Hindlimb muscle (tissue), 1 donor: ENCODE measurements at regions not wholly inside any gene's neighbourhood (a gene's known extent, or its start where the extent isn't known, plus 50 kb on each side); places are given as distances from the start of the nearest gene placed in this dataset.
"Not testable (repeated sequence)": the region's sequence is repeated elsewhere in the genome, so short reads cannot be mapped to it uniquely, and the experiment has no call there.

Experiments
- DNase-seq: peaks from one replicate; pipeline ENCODE4 v3.0.0-alpha.2; 2013

DNA sequence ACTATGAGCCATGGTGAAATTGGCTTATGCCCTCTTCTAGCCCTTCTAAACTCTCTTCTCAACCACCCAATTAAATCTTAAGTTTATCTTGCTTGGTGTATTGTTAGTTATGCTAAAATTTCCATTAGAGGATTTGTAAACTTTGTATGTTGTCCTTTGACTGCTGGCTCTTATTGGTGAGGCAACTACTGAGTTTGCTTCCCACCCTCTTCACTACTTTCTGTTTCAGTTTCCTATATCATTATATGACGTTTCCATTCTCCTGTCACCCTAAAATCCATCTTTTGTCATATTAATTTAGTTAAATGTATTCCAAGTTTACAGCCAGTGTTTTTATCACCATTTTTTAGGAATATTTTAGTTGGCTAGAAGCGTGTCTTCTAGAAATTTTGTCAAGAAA, 80.9 kb upstream of the VWC2 start:
- DNase-seq, result no peak

DNA sequence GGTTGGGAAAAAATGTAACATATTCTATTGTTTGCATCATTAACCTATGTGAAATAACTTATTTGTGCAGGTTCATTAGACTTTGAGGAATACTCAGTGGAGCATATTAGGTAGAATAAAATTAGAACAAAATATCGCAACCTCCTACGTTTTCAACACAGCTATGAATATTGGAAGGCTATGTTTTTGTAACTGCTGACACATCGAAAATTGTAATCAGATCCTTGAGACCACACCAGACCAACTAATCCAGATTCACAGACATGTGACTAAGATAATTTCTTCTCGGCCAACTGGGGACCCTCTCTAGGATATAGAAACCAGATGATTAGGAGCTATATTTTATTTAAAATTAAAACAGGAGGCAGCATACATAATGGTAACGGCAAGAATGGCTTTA, 77.5 kb upstream of the VWC2 start:
- no peak for DNase-seq

DNA sequence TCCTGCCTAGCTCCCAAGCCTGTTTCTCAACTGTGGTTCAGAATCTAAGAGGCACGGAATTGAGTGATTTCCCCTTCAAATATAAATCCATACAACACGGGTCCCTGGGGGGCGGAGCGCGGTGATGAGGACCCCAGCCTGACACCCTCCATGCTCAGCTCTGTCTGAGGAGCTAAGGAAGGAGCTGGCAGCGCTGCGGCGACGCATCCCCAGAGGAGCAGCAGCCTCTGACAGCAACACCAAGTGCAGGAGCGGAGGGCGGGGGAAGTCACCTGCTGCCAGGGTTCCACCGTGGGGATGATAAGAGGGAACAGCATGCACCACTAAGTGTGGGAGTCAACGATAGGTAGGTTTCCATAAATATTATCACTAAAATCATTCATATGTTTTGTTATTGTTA, 72.6 kb upstream of the VWC2 start:
- no peak for DNase-seq

DNA sequence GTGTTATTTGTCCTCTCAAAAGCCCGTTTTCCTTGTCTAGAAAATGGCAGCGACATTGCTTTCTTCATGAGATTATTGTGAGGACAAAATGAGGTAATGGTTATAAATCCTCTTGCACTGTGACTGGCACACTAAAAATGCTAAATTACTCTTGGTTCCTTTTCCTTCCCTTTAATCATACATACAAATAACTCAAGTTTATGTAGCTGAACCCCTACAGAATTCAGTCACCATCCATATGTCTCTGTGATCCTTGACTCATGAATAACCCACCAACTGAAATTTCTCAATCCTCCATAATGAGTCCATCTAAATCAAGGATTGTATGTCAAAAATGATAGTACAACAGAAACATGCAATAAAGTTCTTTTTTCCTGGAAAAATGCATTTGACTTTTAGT, 71.3 kb upstream of the VWC2 start:
- DNase-seq, result no peak

DNA sequence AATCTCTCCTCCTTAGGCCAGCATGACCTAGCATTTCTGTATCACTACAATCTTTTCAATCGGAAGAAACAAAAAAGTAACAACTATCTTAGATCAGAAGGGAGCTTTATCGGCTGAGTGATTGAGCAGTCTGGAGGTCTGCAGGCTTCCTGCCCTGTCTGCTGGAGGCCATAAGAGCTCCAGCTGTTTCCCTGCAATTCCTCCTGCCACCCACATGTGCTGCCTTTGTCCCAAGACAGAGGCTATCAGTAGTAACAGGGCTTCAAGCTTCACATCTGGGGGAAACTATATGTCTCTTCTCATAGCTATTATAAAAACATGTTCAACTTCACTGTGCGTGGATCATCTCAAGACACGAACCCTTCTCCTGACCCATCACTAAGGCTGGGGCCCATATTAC, 70.1 kb upstream of the VWC2 start:
- no peak for DNase-seq

DNA sequence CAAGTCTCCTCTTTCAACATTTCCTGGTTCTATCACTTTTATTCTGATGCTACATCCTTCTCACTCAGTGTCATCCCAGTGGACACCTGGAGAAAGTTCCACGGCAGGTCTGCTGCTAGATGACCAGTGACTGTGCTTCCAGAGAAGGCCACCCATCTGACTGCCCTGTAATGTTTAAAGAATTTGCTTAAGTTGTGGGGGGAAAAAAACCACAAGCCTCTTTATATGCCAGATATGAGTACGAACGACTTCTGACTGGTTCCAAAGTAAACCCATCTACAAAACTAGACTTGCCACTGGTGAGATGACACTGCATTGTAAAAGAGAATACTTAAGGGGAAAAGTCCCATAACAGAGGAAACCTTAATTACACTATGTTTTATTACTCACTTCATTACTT, 69.6 kb upstream of the VWC2 start:
- no peak for DNase-seq

DNA sequence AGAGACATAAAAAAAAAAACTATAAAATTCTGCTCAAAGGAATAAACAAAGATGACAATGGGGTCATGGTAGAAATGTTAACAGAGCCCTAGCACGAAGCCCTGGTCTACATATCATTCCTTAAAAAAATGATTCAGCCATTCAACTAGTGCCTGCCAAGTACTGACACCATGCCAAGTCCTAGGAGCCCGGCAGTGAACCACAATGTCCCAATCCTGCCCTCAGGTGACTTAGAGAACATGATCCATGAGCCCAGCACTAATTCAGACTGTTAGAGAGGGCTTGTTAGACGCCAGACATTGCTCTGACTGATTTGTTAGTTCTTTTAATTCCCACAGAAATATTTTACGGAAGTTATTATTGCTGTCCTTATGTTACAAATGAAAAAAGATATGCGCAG, 67.3 kb upstream of the VWC2 start:
- no peak for DNase-seq

DNA sequence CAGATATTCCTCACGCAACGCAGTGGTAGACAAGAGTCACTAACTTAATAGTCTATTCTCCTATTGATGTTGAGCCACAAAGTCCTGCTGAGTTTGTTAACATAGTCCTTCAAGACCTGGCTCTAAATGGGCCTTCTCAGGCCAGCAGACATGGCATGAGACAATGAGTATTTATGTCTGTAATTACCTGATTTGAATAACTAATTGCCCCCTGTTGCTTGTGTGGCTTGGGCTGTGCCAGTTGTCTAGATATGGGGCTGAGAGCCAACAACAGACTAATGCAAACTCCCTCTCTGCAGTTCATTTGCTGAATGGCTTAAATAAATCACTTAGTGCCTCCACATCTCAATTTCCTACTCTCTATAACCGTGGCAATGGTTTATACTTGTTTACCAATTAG, 65.5 kb upstream of the VWC2 start:
- no peak for DNase-seq

DNA sequence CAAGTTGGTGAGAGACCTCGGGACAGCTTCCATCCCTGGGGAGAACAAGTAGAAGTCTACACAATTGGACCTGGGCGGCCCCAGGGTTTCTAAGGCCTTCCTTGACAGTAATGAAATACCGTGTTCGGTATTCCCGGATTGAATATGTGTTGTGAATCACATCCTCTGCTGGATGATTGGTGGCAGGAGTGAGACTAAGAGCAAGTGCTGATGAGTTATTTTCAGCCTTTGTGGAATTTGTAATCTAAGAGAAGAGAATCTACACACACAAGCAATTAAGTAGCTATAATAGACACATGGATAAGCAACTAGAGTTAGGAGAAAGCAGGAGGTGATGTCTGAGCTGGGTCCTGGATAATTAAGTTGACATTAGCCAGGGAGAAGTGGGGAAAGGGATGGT, 64.8 kb upstream of the VWC2 start:
- no peak for DNase-seq

DNA sequence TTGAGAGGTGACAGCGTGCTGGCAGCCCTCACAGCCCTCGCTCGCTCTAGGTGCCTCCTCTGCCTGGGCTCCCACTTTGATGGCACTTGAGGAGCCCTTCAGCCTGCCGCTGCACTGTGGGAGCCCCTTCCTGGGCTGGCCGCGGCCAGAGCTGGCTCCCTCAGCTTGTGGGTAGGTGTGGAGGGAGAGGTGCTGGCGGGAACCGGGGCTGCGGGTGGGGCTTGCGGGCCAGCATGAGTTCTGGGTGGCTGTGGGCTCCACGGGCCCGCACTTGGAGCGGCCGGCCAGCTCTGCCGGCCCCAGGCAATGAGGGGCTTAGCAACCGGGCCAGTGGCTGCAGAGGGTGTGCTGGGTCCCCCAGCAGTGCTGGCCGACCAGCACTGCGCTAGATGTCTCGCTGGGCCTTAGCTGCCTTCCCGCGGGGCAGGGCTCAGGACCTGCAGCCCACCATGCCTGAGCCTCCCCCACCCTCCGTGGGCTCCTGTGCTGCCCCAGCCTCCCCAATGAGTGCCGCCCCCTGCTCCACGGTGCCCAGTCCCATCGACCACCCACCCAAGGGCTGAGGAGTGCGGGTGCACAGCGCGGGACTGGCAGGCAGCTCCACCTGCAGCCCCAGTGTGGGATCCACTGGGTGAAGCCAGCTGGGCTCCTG, 62.2 kb upstream of the VWC2 start:
- DNase-seq, result not testable (repeated sequence)

DNA sequence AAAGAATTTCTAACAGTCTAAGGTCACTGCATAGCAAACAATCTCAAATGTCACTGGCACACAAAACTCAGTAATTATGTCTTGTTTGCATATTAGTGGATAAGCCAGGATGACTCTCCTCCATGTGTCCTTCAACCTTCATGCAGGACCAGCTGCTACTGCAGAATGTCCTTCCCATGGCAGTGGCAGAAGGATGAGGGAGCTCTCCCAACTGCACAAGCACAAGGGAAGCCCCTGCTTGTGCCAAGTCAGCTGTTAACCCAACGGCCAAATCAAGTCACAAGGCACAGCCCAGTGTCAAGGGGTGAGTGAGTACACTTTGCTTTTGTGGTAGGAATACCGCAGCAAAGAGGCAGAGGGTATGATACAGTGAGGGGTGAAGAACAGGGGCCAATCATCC, 59.3 kb upstream of the VWC2 start:
- DNase-seq, result no peak

DNA sequence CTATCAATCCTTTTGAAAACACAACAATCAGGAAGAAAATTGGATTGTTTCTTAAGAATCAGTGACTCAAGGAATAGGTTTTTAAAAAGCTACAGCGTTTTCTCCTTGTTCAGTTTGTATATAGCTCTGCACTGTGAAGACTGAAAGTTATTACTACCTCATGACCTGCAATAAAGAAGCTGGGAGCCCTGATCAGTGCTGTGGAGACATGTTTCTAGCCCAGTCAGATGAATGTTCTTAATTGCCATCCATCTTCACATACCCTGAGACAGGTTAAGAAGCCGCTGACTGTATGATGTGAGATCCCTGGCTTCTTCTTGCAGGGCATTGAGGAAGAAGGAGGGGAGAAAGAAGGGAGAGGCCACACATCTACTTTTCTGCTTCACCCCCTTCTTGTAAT, 58.0 kb upstream of the VWC2 start:
- DNase-seq, result no peak

DNA sequence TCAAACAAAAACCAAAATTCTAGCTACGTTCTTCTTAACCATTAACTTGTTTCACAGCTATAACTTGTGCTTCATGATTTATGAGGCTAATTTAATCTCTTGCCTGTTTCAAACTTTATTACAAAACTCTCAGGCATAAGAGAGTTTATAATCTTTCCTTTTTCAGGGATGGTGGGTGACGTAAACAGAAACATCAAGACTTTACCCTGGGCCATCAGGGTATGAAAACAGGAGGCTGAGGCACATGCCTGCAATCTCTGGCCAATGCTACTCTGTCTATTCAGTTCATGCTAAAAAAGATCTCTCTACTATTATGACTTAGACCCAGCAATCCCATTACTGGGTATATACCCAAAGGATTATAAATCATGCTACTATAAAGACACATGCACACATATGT, 55.9 kb upstream of the VWC2 start:
- no peak for DNase-seq

DNA sequence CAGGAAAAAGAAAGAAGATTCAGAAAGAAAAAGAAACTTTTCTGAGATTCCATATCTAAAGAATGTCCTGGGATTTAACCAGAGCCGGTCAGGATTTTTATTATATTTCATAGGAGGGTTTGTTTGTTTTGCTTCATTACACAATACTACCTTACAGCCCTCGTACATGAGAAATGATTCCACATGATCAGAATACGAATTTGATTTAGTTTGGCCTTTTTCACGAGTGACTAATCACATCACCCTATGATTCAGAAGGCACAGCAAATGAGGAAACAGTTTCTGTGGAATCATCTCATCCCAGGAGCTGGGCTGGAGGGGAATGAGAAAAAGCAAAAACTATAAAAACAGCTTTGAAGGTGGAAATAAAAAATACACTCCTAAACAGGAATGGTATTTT, 54.7 kb upstream of the VWC2 start:
- DNase-seq, result no peak

DNA sequence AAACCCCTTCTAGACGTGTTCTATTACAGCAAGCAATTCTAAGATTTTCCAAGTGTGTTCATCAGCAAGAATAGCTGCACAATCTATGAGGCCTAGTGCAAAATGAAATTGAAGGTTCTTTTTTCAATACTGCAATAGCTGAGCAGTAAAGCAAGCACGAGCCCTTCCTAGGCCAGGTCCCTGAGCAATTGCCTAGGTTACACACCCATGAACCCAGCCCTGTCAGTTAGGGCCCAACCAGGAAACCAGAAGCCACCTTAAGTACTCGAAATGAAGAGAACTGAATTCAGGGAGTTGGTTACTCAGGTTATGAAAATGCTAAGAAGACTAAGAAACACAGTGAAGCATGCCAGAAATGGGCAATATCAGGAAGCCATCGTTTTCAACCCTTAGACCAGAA, 52.0 kb upstream of the VWC2 start:
- DNase-seq, result no peak
